Neural crest cell (in vitro differentiated cells): ENCODE measurements at regions not wholly inside any gene's neighbourhood (a gene's known extent, or its start where the extent isn't known, plus 50 kb on each side); places are given as distances from the start of the nearest gene placed in this dataset.

Experiments
- DNase-seq: peaks from one replicate; pipeline ENCODE4 v3.0.0; 2021; ENCODE audit warnings: low read depth, mixed read lengths, low spot score
- H3K27ac Mint-ChIP-seq: one replicate; pipeline ENCODE4 v1.8.0; 2021; ENCODE audit warnings: mild to moderate bottlenecking, mixed read lengths; ENCODE audit not compliant: unreplicated experiment
- H3K27me3 Mint-ChIP-seq: 2 replicates; pipeline ENCODE4 v1.8.0; 2021; ENCODE audit warnings: low read depth, mild to moderate bottlenecking, mixed read lengths
- H3K36me3 Mint-ChIP-seq: 2 replicates; pipeline ENCODE4 v1.8.0; 2021; ENCODE audit warnings: low read depth, mild to moderate bottlenecking, mixed read lengths
- H3K4me1 Mint-ChIP-seq: 2 replicates; pipeline ENCODE4 v1.8.0; 2021; ENCODE audit warnings: mixed read lengths
- H3K4me3 Mint-ChIP-seq: one replicate; pipeline ENCODE4 v1.8.0; 2021; ENCODE audit warnings: mild to moderate bottlenecking, mixed read lengths
- H3K9me3 Mint-ChIP-seq: 2 replicates; pipeline ENCODE4 v1.8.0; 2021; ENCODE audit warnings: mixed read lengths
- TF ChIP-seq, protein P1 (sequence below): fragments of 200-600 bp; sonication (generic); conservative IDR thresholded peaks from 2 replicates; pipeline ENCODE4 v1.5.0; 2021; ENCODE audit warnings: antibody characterized with exemption, mild to moderate bottlenecking

DNA sequence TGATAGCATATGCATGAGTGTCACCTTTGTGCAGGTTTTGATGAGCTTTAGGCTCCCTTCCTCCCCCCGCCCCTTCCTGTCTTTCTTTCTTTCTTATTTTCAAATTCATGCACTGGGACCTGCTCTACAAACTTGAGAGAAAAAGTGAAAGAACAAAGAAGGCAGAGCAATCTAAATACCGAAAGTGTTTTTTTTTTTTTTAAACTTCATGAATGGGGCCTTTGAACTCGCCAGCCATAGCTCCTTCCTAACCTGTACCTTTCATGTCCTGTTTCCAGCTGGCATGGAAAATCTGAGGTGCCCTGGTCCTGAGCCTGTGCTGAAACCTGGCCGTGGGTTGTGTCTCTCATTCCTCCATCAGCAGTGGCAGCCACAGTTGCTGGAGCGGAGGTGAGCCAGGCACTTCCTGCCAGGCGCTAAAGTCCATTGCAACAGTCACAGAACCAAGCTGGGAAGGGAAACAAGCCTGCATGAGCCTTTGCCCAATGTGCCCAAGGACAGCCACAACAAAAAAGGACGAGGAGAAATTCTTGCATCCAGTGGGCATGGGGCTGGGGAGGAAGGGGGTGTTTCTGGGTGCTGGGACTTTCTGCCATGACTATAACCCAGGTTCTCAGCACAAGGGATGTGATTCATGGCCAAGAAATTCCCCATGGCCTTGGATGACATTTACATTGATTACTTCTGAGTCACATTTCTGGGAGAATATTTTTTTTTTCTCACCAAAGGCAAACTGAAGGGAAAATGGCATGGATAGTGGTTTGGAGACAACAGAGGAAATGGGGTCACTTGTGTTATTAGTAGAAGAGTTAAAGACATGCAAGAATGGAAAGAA is 102.7 kb downstream of the TMEM30B start:
- Mint-ChIP-seq H3K36me3 (no peaks in the 10 kb centered on the region), H3K9me3 (peaks cover 6% of the 10 kb centered on the region), H3K4me3 (no peak overlapping the region), H3K4me1 (peaks cover 20% of the 10 kb centered on the region), H3K27ac (no peak overlapping the region), H3K27me3 (peaks cover 2% of the 10 kb centered on the region)
- no peak for DNase-seq
- TF ChIP-seq, protein P1, sequence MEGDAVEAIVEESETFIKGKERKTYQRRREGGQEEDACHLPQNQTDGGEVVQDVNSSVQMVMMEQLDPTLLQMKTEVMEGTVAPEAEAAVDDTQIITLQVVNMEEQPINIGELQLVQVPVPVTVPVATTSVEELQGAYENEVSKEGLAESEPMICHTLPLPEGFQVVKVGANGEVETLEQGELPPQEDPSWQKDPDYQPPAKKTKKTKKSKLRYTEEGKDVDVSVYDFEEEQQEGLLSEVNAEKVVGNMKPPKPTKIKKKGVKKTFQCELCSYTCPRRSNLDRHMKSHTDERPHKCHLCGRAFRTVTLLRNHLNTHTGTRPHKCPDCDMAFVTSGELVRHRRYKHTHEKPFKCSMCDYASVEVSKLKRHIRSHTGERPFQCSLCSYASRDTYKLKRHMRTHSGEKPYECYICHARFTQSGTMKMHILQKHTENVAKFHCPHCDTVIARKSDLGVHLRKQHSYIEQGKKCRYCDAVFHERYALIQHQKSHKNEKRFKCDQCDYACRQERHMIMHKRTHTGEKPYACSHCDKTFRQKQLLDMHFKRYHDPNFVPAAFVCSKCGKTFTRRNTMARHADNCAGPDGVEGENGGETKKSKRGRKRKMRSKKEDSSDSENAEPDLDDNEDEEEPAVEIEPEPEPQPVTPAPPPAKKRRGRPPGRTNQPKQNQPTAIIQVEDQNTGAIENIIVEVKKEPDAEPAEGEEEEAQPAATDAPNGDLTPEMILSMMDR, result no peak

DNA sequence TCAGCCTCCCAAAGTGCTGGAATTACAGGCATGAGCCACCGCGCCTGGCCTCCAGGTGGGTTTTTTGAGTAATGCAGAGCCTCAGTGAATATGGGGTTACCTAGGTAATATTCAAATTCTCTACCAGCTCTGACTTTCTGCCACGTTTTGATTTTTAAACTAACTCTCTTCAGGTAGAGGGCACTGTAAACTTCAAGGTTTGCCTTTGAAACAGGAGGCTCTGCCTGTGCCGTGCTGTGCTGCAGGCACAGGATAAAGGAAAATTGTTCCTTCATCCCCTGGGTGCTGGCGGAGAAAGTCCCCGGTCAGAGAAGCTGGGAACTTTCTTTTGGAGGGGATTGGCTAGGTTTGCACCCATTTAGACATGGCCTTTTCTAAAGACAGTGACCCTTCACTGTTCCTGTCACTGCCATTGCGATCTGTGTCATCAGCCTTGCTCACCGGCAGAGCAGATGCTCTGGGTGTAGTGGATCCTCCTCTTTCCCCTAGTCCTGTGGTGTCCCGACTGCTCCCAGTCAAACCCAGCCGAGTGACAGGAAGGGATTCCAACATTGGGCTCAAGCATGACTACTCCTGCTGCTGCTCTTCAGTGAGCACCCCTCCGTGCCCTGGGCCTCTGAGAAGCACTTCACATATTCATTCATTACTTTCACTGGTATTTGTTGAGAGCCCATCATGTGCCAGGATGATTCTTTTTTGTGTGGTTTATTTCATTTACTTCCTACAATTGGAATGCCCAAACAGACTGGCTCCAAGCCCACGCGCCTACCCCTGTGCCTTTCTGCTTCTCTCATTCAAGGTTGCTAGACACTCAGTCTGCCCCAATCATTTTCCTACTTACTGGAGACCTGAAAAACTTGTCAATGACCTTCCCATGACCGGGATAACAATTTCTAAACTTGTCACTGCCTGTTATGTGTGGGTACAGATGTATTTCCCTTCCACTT is 103.6 kb downstream of the TMEM30B start:
- peaks cover 2% of the 10 kb centered on the region for H3K27me3 Mint-ChIP-seq
- H3K4me1 Mint-ChIP-seq, result peaks cover 20% of the 10 kb centered on the region
- TF ChIP-seq, protein P1, result no peak
- DNase-seq, result no peak
- no peak overlapping the region for H3K4me3 Mint-ChIP-seq
- peaks cover 2% of the 10 kb centered on the region for H3K36me3 Mint-ChIP-seq
- H3K9me3 Mint-ChIP-seq, result peaks cover 6% of the 10 kb centered on the region
- H3K27ac Mint-ChIP-seq, result no peak overlapping the region

DNA sequence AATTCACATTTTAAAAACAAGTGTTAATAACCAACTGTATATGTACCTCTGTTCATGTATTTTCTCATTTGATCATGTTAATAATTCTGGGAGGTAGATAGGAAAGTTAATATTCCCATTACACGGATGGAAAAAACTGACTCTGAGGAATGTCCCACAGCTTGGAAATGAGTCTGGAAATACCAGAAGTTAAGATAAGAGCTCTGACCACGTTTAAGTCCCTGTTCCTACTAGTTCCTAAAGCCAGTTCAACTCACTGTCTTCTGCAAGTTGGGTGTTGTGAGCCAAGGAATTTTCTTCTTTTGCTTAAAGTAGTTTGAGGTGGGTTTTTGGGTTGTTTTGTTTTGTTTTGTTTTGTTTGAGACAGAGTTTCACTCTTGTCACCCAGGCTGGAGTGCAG is 104.5 kb downstream of the TMEM30B start:
- H3K4me3 Mint-ChIP-seq, result no peak overlapping the region
- H3K9me3 Mint-ChIP-seq, result peaks cover 6% of the 10 kb centered on the region
- DNase-seq, result no peak
- peaks cover 20% of the 10 kb centered on the region for H3K4me1 Mint-ChIP-seq
- no peak overlapping the region for H3K27ac Mint-ChIP-seq
- peaks cover 2% of the 10 kb centered on the region for H3K36me3 Mint-ChIP-seq
- H3K27me3 Mint-ChIP-seq, result peaks cover 2% of the 10 kb centered on the region
- TF ChIP-seq, protein P1, result no peak

DNA sequence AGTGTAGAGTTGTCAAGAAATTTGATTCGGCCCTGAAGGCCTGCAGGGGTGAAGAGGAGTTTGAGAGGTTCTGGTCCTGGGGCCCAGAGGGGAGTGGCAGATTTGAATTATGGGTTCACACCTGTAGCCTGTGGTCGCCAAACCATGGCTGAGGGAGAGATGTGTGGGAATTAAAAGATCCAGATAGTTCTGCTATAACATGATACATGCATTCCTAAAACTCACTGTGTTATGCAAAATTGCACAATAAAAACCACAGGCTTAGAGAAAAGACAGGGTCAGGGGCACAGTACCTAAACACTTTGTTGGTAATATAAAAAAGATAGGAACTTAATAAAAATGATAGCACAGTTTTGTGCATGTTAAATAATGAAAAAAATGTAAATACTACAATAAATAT is 106.2 kb downstream of the TMEM30B start:
- Mint-ChIP-seq H3K27ac (no peak overlapping the region), H3K9me3 (peaks cover 6% of the 10 kb centered on the region), H3K36me3 (peaks cover 2% of the 10 kb centered on the region), H3K4me1 (peaks cover 20% of the 10 kb centered on the region), H3K4me3 (no peak overlapping the region), H3K27me3 (peaks cover 2% of the 10 kb centered on the region)
- no peak for DNase-seq
- TF ChIP-seq, protein P1, result no peak

DNA sequence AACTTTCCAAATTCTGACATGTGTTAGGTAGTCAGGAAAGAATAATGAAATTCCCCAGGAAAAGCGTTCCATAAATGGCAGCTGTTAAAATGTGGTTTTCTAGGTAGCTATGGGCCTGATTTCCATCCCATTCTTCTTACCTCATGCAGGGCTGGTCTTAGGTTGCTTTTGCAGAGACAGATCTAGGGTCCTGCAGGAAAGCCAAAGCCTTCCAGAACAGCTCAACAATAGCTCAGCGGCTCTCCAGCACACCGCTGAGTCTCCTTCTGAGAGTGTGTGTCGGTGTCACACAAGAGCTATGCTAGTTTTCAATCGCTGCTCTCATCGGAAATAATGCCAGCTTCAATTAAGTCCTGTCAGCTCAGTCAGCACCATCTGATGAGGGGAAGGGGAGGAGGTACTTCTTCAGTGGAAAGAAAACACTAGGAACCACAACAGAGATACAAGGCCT is 106.7 kb downstream of the TMEM30B start:
- Mint-ChIP-seq H3K9me3 (peaks cover 6% of the 10 kb centered on the region), H3K36me3 (peaks cover 2% of the 10 kb centered on the region), H3K4me1 (peaks cover 20% of the 10 kb centered on the region), H3K27ac (no peak overlapping the region), H3K27me3 (peaks cover 2% of the 10 kb centered on the region), H3K4me3 (no peak overlapping the region)
- TF ChIP-seq, protein P1, result no peak
- DNase-seq, result no peak
